NT2/D1 (cell line): ENCODE measurements at regions not wholly inside any gene's neighbourhood (a gene's known extent, or its start where the extent isn't known, plus 50 kb on each side); places are given as distances from the start of the nearest gene placed in this dataset.

Experiments
- SUZ12 ChIP-seq: IDR thresholded peaks from 2 replicates; pipeline ENCODE4 v1.6.1; 2011; ENCODE audit not compliant: insufficient read length, insufficient read depth; ENCODE audit errors: extremely low read depth
- YY1 ChIP-seq: IDR thresholded peaks from 2 replicates; pipeline ENCODE4 v1.6.1; 2011; ENCODE audit not compliant: insufficient read length, insufficient read depth
- ZNF274 ChIP-seq: IDR thresholded peaks from 2 replicates; pipeline ENCODE4 v1.6.1; 2011; ENCODE audit warnings: mild to moderate bottlenecking, low read depth, low read length

DNA sequence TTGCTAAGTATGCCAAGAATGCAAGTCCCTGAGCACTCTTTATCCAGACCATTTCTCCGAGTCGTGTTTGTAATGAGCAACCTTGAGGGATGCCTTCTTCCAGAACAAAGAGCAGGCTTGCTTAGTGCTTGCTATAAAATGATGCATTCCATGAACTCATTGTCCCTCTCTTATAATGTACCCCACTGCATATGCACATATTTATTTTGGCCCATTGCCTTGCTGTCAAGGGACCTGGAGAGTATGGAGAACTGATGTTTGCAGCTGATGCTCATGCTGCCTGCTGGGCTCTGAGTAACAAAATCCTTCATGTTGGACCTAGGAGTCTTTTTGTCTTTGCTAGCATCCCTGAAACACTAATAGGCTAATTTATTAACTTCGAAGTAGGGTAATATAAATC lies 97.8 kb upstream of the AADACL2 start:
- TF ChIP-seq YY1 (no peak), ZNF274 (no peak), SUZ12 (no peak)
